ENCODE measurements at regions not wholly inside any gene's neighbourhood (a gene's known extent, or its start where the extent isn't known, plus 50 kb on each side); places are given as distances from the start of the nearest gene placed in this dataset.

DNA sequence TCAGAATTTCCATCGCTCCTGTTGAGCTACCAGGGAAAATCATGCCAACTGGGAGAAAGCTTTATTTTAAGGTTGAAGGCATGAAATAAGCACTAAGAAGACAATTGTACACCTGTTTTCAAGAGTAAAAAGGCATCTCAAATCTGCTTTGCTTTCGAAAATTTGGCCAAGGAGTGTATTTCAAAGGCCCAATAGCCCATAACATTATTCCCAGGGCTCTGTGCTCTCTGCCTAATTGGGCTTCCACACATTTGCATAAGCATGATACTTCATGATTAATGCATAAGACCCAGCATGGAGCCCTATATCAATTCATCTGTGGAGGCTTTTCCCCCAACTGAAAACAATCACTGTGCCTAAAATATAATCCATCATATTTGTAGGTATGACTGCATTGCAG is 258.5 kb downstream of the NOVA1 start:
- ATAC-seq (replicated peaks in 1 of 4) (no peak), DNase-seq (no peak)
- Histone ChIP-seq H3K27me3 (replicated peaks in 1 of 2; ENCODE audit: control insufficient read depth in 2 of 2, extremely low read depth in 1 of 2, insufficient read depth in 2 of 2, low read length in 1 of 2) (no peaks in the 10 kb centered on the region), H3K4me3 (ENCODE audit: control insufficient read depth in 1 of 2, extremely low read depth in 1 of 2, low read length in 1 of 2) (no peak overlapping the region), H3K9me3 (no peaks in the 10 kb centered on the region), H3K4me1 (ENCODE audit: control insufficient read depth in 1 of 2, extremely low read depth in 1 of 2, insufficient read depth in 2 of 2, low read length in 2 of 2) (no peaks in the 10 kb centered on the region), H3K27ac (ENCODE audit: low read length) (no peak overlapping the region), H3K36me3 (ENCODE audit: control insufficient read depth in 2 of 2, extremely low read depth in 1 of 2, insufficient read depth in 1 of 2, low read length in 1 of 2) (no peaks in the 10 kb centered on the region)
- CTCF ChIA-PET: no interaction called here
- no peaks in the 10 kb centered on the region for H3K4me1 Mint-ChIP-seq
- H3K27me3 Mint-ChIP-seq: no peaks in the 10 kb centered on the region
- H3K9me3 Mint-ChIP-seq: peaks cover 4 to 11% (median 9%) of the 10 kb centered on the region in 3 donors
- WGBS (ENCODE audit: insufficient coverage): 53% methylated on average over 2 of the region's 2 CpGs
- H3K4me3 Mint-ChIP-seq: no peak overlapping the region
- H3K27ac Mint-ChIP-seq: no peak overlapping the region
- POLR2A ChIA-PET: no interaction called here
- no peaks in the 10 kb centered on the region for H3K36me3 Mint-ChIP-seq

DNA sequence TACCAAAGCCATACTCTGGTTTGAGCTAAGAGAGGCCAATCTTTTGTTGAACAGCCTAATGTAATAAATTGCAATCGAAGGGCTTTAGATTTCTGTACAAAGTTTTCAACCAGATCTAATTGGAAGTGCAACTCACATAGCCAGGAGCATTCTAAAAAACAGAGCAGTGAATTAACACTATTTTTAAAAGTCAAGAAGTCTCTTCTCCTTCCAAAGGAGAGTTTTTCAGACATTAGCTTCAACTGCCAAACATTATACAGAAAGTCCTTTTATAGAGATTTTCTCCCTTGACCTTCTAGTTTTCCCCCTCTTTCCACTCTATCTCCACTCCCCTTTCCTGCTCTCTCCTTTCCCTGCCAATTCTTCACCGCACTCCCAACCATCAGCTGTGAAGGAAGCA is 259.6 kb downstream of the NOVA1 start:
- H3K27me3 ChIP-seq (replicated peaks in 1 of 2; ENCODE audit: control insufficient read depth in 2 of 2, extremely low read depth in 1 of 2, insufficient read depth in 2 of 2, low read length in 1 of 2): no peaks in the 10 kb centered on the region
- H3K4me3 ChIP-seq (ENCODE audit: control insufficient read depth in 1 of 2, extremely low read depth in 1 of 2, low read length in 1 of 2): no peak overlapping the region
- POLR2A ChIA-PET: no interaction called here
- H3K27ac ChIP-seq (ENCODE audit: low read length): no peak overlapping the region
- WGBS (ENCODE audit: insufficient coverage): no CpG with 5 or more reads among the region's 2 CpGs
- no peaks in the 10 kb centered on the region for H3K36me3 Mint-ChIP-seq
- no peaks in the 10 kb centered on the region for H3K4me1 Mint-ChIP-seq
- ATAC-seq (replicated peaks in 1 of 4) (no peak), DNase-seq (no peak)
- CTCF ChIA-PET: no interaction called here
- H3K27me3 Mint-ChIP-seq: no peaks in the 10 kb centered on the region
- H3K9me3 Mint-ChIP-seq: peaks cover 3 to 14% (median 8%) of the 10 kb centered on the region in 3 donors
- no peak overlapping the region for H3K4me3 Mint-ChIP-seq
- no peaks in the 10 kb centered on the region for H3K4me1 ChIP-seq (ENCODE audit: control insufficient read depth in 1 of 2, extremely low read depth in 1 of 2, insufficient read depth in 2 of 2, low read length in 2 of 2)
- no peaks in the 10 kb centered on the region for H3K36me3 ChIP-seq (ENCODE audit: control insufficient read depth in 2 of 2, extremely low read depth in 1 of 2, insufficient read depth in 1 of 2, low read length in 1 of 2)
- H3K9me3 ChIP-seq: no peaks in the 10 kb centered on the region
- no peak overlapping the region for H3K27ac Mint-ChIP-seq

DNA sequence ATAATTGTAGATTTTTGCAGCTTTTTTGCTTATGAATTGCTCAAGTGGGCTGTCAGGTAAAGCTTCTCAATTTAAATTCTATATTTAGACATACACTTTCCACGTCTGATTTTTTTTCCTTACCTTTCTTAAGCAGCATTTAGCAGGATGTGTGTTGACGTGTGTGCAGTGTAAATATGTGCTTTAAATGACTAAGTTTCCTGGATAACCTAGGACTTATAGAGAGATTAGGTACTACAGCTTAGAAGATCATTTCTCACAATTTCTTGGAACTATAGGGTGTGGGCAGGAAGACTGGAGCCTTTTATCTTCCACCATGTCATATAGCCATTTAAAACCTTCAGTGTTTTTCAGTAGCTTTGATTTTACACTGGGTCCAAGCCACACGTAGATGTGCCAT is 263.5 kb downstream of the NOVA1 start:
- H3K27ac ChIP-seq (ENCODE audit: low read length): no peak overlapping the region
- Mint-ChIP-seq H3K27ac (no peak overlapping the region), H3K36me3 (no peaks in the 10 kb centered on the region), H3K4me1 (no peaks in the 10 kb centered on the region), H3K27me3 (no peaks in the 10 kb centered on the region), H3K4me3 (no peak overlapping the region), H3K9me3 (peaks cover 3 to 20% (median 14%) of the 10 kb centered on the region in 3 donors)
- CTCF ChIA-PET: no interaction called here
- H3K9me3 ChIP-seq: no peaks in the 10 kb centered on the region
- no peaks in the 10 kb centered on the region for H3K36me3 ChIP-seq (ENCODE audit: control insufficient read depth in 2 of 2, extremely low read depth in 1 of 2, insufficient read depth in 1 of 2, low read length in 1 of 2)
- H3K4me3 ChIP-seq (ENCODE audit: control insufficient read depth in 1 of 2, extremely low read depth in 1 of 2, low read length in 1 of 2): no peak overlapping the region
- ATAC-seq (replicated peaks in 1 of 4) (no peak), DNase-seq (no peak)
- no peaks in the 10 kb centered on the region for H3K27me3 ChIP-seq (replicated peaks in 1 of 2; ENCODE audit: control insufficient read depth in 2 of 2, extremely low read depth in 1 of 2, insufficient read depth in 2 of 2, low read length in 1 of 2)
- no CpG with 5 or more reads among the region's 3 CpGs for WGBS (ENCODE audit: insufficient coverage)
- no peaks in the 10 kb centered on the region for H3K4me1 ChIP-seq (ENCODE audit: control insufficient read depth in 1 of 2, extremely low read depth in 1 of 2, insufficient read depth in 2 of 2, low read length in 2 of 2)
- POLR2A ChIA-PET: no interaction called here

DNA sequence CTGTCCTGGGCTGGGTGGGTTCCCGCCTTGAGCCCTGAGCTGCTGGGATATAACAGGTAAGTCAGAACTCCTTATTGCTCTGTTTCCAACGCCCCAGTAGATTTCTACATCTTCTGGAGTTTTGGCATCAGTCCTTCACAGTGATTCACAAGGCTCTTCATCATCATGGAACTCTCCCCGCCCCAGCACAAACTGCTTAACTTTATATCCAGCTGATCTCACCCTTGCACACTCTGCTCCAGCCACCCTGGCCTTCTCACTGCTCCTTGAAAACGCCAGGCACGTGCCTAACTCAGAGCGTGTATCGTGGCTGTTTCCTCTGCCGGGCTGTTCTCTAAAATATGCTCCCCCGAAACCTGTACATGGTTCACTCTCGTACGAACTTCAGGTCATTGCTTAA is 264.9 kb downstream of the NOVA1 start:
- no peak overlapping the region for H3K4me3 ChIP-seq (ENCODE audit: control insufficient read depth in 1 of 2, extremely low read depth in 1 of 2, low read length in 1 of 2)
- no peak overlapping the region for H3K27ac ChIP-seq (ENCODE audit: low read length)
- no peaks in the 10 kb centered on the region for H3K9me3 ChIP-seq
- peaks cover 3 to 20% (median 11%) of the 10 kb centered on the region in 3 donors for H3K9me3 Mint-ChIP-seq
- H3K27me3 Mint-ChIP-seq: no peaks in the 10 kb centered on the region
- no peak overlapping the region for H3K4me3 Mint-ChIP-seq
- ChIA-PET CTCF (no interaction called here), POLR2A (interaction anchor here in 1 of 2 donors (0.7 kb wide), 1 partner anchor 133 kb away, joined by 3 read pairs; no protein-coding TSS in a partner anchor)
- H3K4me1 Mint-ChIP-seq: no peaks in the 10 kb centered on the region
- no peak for DNase-seq
- H3K27ac Mint-ChIP-seq: no peak overlapping the region
- no peaks in the 10 kb centered on the region for H3K36me3 ChIP-seq (ENCODE audit: control insufficient read depth in 2 of 2, extremely low read depth in 1 of 2, insufficient read depth in 1 of 2, low read length in 1 of 2)
- ATAC-seq (replicated peaks in 1 of 4): no peak
- H3K27me3 ChIP-seq (replicated peaks in 1 of 2; ENCODE audit: control insufficient read depth in 2 of 2, extremely low read depth in 1 of 2, insufficient read depth in 2 of 2, low read length in 1 of 2): no peaks in the 10 kb centered on the region
- WGBS (ENCODE audit: insufficient coverage): 74% methylated on average over 9 of the region's 11 CpGs
- no peaks in the 10 kb centered on the region for H3K36me3 Mint-ChIP-seq
- H3K4me1 ChIP-seq (ENCODE audit: control insufficient read depth in 1 of 2, extremely low read depth in 1 of 2, insufficient read depth in 2 of 2, low read length in 2 of 2): no peaks in the 10 kb centered on the region

DNA sequence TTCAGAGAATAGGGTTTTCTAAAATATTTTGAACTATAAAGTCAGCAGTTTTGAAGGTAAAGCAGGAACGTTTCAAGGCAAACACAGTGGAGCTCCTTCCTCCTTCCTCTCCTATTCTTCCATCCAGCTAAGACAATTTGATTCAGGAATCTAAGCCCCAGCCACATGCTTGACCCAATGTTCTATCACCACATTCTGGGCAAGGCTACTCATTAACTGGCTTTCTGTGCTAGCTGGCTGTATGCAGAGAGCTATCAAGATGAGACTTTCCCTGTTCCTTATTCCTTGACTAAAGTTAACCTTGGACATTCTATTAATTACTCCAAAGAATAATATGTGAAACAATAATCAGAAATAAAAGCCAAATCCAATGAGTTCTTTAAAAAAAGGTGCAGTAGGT is 266.9 kb downstream of the NOVA1 start:
- H3K36me3 Mint-ChIP-seq: no peaks in the 10 kb centered on the region
- H3K9me3 Mint-ChIP-seq: peaks cover 6 to 30% (median 18%) of the 10 kb centered on the region in 3 donors
- H3K4me1 Mint-ChIP-seq: no peaks in the 10 kb centered on the region
- CTCF ChIA-PET: no interaction called here
- H3K4me3 ChIP-seq (ENCODE audit: control insufficient read depth in 1 of 2, extremely low read depth in 1 of 2, low read length in 1 of 2): no peak overlapping the region
- no peak for DNase-seq
- no peaks in the 10 kb centered on the region for H3K27me3 ChIP-seq (replicated peaks in 1 of 2; ENCODE audit: control insufficient read depth in 2 of 2, extremely low read depth in 1 of 2, insufficient read depth in 2 of 2, low read length in 1 of 2)
- no peak overlapping the region for H3K4me3 Mint-ChIP-seq
- no peaks in the 10 kb centered on the region for H3K9me3 ChIP-seq
- H3K27me3 Mint-ChIP-seq: no peaks in the 10 kb centered on the region
- H3K27ac Mint-ChIP-seq: no peak overlapping the region
- no peaks in the 10 kb centered on the region for H3K4me1 ChIP-seq (ENCODE audit: control insufficient read depth in 1 of 2, extremely low read depth in 1 of 2, insufficient read depth in 2 of 2, low read length in 2 of 2)
- POLR2A ChIA-PET: no interaction called here
- no peak for ATAC-seq (replicated peaks in 1 of 4)
- no peaks in the 10 kb centered on the region for H3K36me3 ChIP-seq (ENCODE audit: control insufficient read depth in 2 of 2, extremely low read depth in 1 of 2, insufficient read depth in 1 of 2, low read length in 1 of 2)
- H3K27ac ChIP-seq (ENCODE audit: low read length): no peak overlapping the region
- 75% methylated on average over 1 of the region's 1 CpG for WGBS (ENCODE audit: insufficient coverage)

DNA sequence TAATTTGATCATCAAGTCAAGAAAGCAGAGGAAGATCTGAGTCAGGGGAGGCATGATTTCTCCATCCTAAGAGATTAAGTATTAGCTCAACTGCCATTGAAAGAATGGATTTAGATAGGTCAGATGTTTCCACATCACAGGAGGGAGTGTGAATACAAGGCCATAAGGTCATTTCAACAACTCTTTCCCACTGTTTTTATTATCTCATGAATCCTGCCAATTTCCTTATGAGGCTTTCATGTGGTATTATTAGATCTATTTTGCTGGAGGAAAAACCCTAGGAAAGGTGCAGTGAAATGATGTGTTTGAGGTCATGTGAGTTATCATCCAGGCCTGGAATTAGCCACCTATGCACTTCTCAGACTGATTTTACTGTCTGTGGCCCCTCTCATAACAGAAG is 269.0 kb downstream of the NOVA1 start:
- ATAC-seq (replicated peaks in 1 of 4) (no peak), DNase-seq (no peak)
- Histone ChIP-seq H3K27ac (ENCODE audit: low read length) (no peak overlapping the region), H3K9me3 (no peaks in the 10 kb centered on the region), H3K4me1 (ENCODE audit: control insufficient read depth in 1 of 2, extremely low read depth in 1 of 2, insufficient read depth in 2 of 2, low read length in 2 of 2) (no peaks in the 10 kb centered on the region), H3K36me3 (ENCODE audit: control insufficient read depth in 2 of 2, extremely low read depth in 1 of 2, insufficient read depth in 1 of 2, low read length in 1 of 2) (no peaks in the 10 kb centered on the region), H3K4me3 (ENCODE audit: control insufficient read depth in 1 of 2, extremely low read depth in 1 of 2, low read length in 1 of 2) (no peak overlapping the region), H3K27me3 (replicated peaks in 1 of 2; ENCODE audit: control insufficient read depth in 2 of 2, extremely low read depth in 1 of 2, insufficient read depth in 2 of 2, low read length in 1 of 2) (no peaks in the 10 kb centered on the region)
- H3K27ac Mint-ChIP-seq: no peak overlapping the region
- peaks cover 6 to 36% (median 20%) of the 10 kb centered on the region in 3 donors for H3K9me3 Mint-ChIP-seq
- ChIA-PET POLR2A (no interaction called here), CTCF (no interaction called here)
- no peaks in the 10 kb centered on the region for H3K27me3 Mint-ChIP-seq
- H3K4me3 Mint-ChIP-seq: no peak overlapping the region
- no peaks in the 10 kb centered on the region for H3K4me1 Mint-ChIP-seq
- H3K36me3 Mint-ChIP-seq: no peaks in the 10 kb centered on the region

DNA sequence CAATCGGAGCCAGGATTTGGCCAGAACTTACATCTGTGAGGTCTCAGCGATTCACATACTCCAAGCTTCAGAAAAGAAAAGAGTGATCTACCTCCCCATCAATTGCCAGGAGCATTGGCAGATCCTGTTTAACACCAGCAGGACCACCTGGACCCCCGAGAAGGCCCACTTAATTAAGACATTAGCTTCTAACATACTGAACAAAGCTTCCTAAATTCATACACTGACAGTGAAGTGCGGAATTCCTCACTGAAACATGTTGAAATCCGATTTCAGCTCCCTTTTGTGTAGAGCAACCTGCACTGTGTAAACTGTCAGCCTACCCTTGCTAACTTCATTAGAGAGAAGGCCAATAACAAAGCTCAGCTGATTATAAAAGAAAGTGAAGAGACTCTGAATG is 274.0 kb downstream of the NOVA1 start:
- ChIA-PET CTCF (no interaction called here), POLR2A (no interaction called here)
- no peak overlapping the region for H3K4me3 ChIP-seq (ENCODE audit: control insufficient read depth in 1 of 2, extremely low read depth in 1 of 2, low read length in 1 of 2)
- Mint-ChIP-seq H3K27me3 (no peaks in the 10 kb centered on the region), H3K27ac (no peak overlapping the region), H3K4me1 (no peaks in the 10 kb centered on the region), H3K36me3 (no peaks in the 10 kb centered on the region), H3K4me3 (no peak overlapping the region), H3K9me3 (peaks cover 9 to 33% (median 32%) of the 10 kb centered on the region in 3 donors)
- no peaks in the 10 kb centered on the region for H3K4me1 ChIP-seq (ENCODE audit: control insufficient read depth in 1 of 2, extremely low read depth in 1 of 2, insufficient read depth in 2 of 2, low read length in 2 of 2)
- H3K27ac ChIP-seq (ENCODE audit: low read length): no peak overlapping the region
- DNase-seq (no peak), ATAC-seq (replicated peaks in 1 of 4) (no peak)
- H3K27me3 ChIP-seq (replicated peaks in 1 of 2; ENCODE audit: control insufficient read depth in 2 of 2, extremely low read depth in 1 of 2, insufficient read depth in 2 of 2, low read length in 1 of 2): no peaks in the 10 kb centered on the region
- no peaks in the 10 kb centered on the region for H3K36me3 ChIP-seq (ENCODE audit: control insufficient read depth in 2 of 2, extremely low read depth in 1 of 2, insufficient read depth in 1 of 2, low read length in 1 of 2)
- no peaks in the 10 kb centered on the region for H3K9me3 ChIP-seq
- WGBS (ENCODE audit: insufficient coverage): 71% methylated on average over 3 of the region's 5 CpGs
